ENCODE measurements at regions not wholly inside any gene's neighbourhood (a gene's known extent, or its start where the extent isn't known, plus 50 kb on each side); places are given as distances from the start of the nearest gene placed in this dataset.

GRCh38 chr12:24223926-24224325 lies 274.5 kb upstream of the SOX5 start:
- H3K27ac Mint-ChIP-seq (ENCODE audit: unreplicated experiment) = no peak overlapping the region
- H3K9me3 Mint-ChIP-seq (ENCODE audit: unreplicated experiment) = no peaks in the 10 kb centered on the region
- no peaks in the 10 kb centered on the region for H3K27me3 Mint-ChIP-seq (ENCODE audit: unreplicated experiment)
- no peak for DNase-seq (ENCODE audit: extremely low spot score, unreplicated experiment)
- no peaks in the 10 kb centered on the region for H3K36me3 Mint-ChIP-seq (ENCODE audit: unreplicated experiment)
- TF ChIP-seq, protein P1, sequence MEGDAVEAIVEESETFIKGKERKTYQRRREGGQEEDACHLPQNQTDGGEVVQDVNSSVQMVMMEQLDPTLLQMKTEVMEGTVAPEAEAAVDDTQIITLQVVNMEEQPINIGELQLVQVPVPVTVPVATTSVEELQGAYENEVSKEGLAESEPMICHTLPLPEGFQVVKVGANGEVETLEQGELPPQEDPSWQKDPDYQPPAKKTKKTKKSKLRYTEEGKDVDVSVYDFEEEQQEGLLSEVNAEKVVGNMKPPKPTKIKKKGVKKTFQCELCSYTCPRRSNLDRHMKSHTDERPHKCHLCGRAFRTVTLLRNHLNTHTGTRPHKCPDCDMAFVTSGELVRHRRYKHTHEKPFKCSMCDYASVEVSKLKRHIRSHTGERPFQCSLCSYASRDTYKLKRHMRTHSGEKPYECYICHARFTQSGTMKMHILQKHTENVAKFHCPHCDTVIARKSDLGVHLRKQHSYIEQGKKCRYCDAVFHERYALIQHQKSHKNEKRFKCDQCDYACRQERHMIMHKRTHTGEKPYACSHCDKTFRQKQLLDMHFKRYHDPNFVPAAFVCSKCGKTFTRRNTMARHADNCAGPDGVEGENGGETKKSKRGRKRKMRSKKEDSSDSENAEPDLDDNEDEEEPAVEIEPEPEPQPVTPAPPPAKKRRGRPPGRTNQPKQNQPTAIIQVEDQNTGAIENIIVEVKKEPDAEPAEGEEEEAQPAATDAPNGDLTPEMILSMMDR (IDR thresholded peaks at IDR 0.05) = no peak
- H3K4me3 Mint-ChIP-seq (ENCODE audit: unreplicated experiment) = no peak overlapping the region
- H3K4me1 Mint-ChIP-seq (ENCODE audit: unreplicated experiment) = peaks cover 15% of the 10 kb centered on the region

GRCh38 chr12:24222968-24223367 lies 273.5 kb upstream of the SOX5 start:
- no peak overlapping the region for H3K27ac Mint-ChIP-seq (ENCODE audit: unreplicated experiment)
- H3K4me3 Mint-ChIP-seq (ENCODE audit: unreplicated experiment) = no peak overlapping the region
- no peaks in the 10 kb centered on the region for H3K27me3 Mint-ChIP-seq (ENCODE audit: unreplicated experiment)
- peaks cover 12% of the 10 kb centered on the region for H3K4me1 Mint-ChIP-seq (ENCODE audit: unreplicated experiment)
- no peak for DNase-seq (ENCODE audit: extremely low spot score, unreplicated experiment)
- no peaks in the 10 kb centered on the region for H3K36me3 Mint-ChIP-seq (ENCODE audit: unreplicated experiment)
- H3K9me3 Mint-ChIP-seq (ENCODE audit: unreplicated experiment) = no peaks in the 10 kb centered on the region
- TF ChIP-seq, protein P1 (IDR thresholded peaks at IDR 0.05) = no peak

- Mint-ChIP-seq H3K9me3 (ENCODE audit: unreplicated experiment) (peaks cover 3% of the 10 kb centered on the region), H3K36me3 (ENCODE audit: unreplicated experiment) (peaks cover 4% of the 10 kb centered on the region), H3K4me3 (ENCODE audit: unreplicated experiment) (no peak overlapping the region), H3K27me3 (ENCODE audit: unreplicated experiment) (peaks cover 3% of the 10 kb centered on the region), H3K4me1 (ENCODE audit: unreplicated experiment) (no peaks in the 10 kb centered on the region), H3K27ac (ENCODE audit: unreplicated experiment) (no peak overlapping the region)
- no peak for DNase-seq (ENCODE audit: extremely low spot score, unreplicated experiment)
- TF ChIP-seq, protein P1 (IDR thresholded peaks at IDR 0.05) = no peak
These were observed 263.0 kb upstream of the SOX5 start for GRCh38 chr12:24212496-24212895.

- DNase-seq (ENCODE audit: extremely low spot score, unreplicated experiment) = no peak
- H3K27me3 Mint-ChIP-seq (ENCODE audit: unreplicated experiment) = no peaks in the 10 kb centered on the region
- no peak overlapping the region for H3K4me3 Mint-ChIP-seq (ENCODE audit: unreplicated experiment)
- H3K9me3 Mint-ChIP-seq (ENCODE audit: unreplicated experiment) = peaks cover 16% of the 10 kb centered on the region
- H3K4me1 Mint-ChIP-seq (ENCODE audit: unreplicated experiment) = no peaks in the 10 kb centered on the region
- H3K36me3 Mint-ChIP-seq (ENCODE audit: unreplicated experiment) = peaks cover 4% of the 10 kb centered on the region
- TF ChIP-seq, protein P1 (IDR thresholded peaks at IDR 0.05) = no peak
- no peak overlapping the region for H3K27ac Mint-ChIP-seq (ENCODE audit: unreplicated experiment)
These were observed 257.2 kb upstream of the SOX5 start for GRCh38 chr12:24206621-24207020.

DNA sequence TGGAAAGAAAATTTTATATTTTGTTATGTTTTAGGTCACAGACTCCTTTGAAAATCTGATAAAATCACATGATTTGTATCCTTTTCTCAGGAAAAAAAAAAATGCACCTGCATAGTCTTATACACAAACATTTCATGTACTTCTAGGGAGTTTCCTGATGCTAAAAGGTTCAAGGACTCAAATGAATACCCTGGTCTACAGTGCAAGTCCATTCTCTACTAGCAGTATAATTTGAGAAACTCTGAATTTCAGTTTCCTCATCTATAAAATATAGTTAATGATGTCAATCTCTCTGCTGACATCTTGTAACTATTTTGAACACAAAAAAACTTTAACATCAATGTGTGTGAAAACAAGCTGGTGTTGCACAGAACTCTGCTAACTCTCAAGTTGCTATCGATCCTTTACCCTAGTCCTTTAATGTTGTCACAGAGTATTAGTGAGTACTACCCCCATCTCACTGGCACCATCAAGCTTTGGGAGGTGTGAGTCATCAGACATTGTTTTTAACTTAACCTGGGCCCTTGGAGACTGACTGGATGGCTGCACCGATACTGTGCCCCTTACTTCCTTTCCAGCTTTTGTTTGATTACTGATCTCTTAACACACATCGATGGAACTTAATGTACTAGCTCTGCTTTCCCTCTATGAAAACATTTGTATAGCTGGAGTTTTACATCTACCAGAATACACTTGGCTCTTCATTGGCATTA lies 251.9 kb upstream of the SOX5 start:
- no peak overlapping the region for H3K27ac Mint-ChIP-seq (ENCODE audit: unreplicated experiment)
- TF ChIP-seq, protein P1 (IDR thresholded peaks at IDR 0.05) = no peak
- H3K27me3 Mint-ChIP-seq (ENCODE audit: unreplicated experiment) = no peaks in the 10 kb centered on the region
- H3K9me3 Mint-ChIP-seq (ENCODE audit: unreplicated experiment) = peaks cover 16% of the 10 kb centered on the region
- H3K4me1 Mint-ChIP-seq (ENCODE audit: unreplicated experiment) = peaks cover 6% of the 10 kb centered on the region
- H3K36me3 Mint-ChIP-seq (ENCODE audit: unreplicated experiment) = peaks cover 1% of the 10 kb centered on the region
- DNase-seq (ENCODE audit: extremely low spot score, unreplicated experiment) = no peak
- H3K4me3 Mint-ChIP-seq (ENCODE audit: unreplicated experiment) = no peak overlapping the region
